ENCODE measurements at regions not wholly inside any gene's neighbourhood (a gene's known extent, or its start where the extent isn't known, plus 50 kb on each side); places are given as distances from the start of the nearest gene placed in this dataset.

- DNase-seq, result no peak
Observed at GRCh38 chr18:55120896-55121295, 161.6 kb upstream of the CCDC68 start.

GRCh38 chr18:55119434-55119833 lies 160.2 kb upstream of the CCDC68 start:
- DNase-seq, result no peak

- no peak for DNase-seq
Observed at GRCh38 chr18:55119016-55119415, 159.8 kb upstream of the CCDC68 start.

- no peak for DNase-seq
Observed at GRCh38 chr18:55116863-55117262, 157.6 kb upstream of the CCDC68 start.

GRCh38 chr18:55115606-55116005 lies 156.3 kb upstream of the CCDC68 start:
- no peak for DNase-seq

DNA sequence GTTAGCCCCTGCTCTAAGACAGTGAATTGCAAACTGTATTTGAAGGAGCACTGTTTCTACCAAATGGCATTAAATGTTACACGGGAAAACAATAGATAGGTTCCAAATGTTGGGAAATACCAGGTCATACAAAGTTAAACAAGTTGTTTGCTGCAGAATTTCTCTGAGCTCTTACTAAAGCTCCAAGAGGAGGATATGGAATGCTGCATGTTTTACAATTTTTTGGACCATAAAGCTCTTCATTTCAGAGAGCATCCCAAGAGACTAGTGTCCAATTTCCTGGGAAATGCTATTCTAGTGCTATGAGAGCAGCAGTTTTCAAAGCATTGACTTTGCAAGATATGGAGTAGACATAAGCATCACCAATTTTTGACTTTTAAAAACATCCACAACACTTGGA lies 155.6 kb upstream of the CCDC68 start:
- no peak for DNase-seq

DNA sequence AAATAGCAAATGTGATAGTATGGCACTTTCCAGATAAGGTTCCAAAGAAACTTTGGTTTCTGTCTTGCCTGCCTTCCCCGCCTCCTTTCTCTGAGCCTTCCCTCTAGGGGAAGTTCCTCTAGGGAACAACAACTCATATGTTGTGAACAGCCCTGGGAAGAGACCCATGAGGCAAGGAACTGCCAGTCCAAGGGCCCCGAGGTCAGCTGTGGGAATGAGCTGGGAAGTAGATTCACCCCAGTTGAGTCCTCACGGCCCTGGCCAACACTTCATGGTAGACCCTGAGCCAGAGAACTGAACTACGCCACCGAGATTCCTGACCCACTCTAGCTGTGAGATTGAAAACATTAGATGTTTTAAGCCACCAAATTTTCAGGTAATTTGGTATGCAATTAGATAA lies 154.5 kb upstream of the CCDC68 start:
- DNase-seq, result no peak

GRCh38 chr18:55111271-55111670 lies 152.0 kb upstream of the CCDC68 start:
- DNase-seq, result no peak

DNA sequence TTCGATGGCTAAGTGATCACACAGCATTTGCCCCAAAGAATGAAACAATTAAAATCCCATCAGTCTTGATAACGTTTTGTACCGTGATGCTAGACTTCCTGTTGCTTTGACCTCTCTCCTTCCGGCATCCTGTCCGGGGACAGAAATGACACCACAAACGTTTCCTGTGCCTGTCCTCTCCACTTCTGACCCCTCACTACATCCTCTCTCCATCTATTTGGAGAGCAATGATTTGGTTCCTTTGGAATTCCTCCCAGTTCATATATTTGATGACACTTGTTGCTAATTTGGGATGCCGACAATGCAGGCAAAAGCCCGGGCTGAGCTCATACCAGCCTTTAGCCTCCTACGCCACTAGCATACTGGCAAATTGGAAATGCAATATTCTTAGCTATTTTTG lies 151.2 kb upstream of the CCDC68 start:
- DNase-seq, result peak; percentile 31 to 45

DNA sequence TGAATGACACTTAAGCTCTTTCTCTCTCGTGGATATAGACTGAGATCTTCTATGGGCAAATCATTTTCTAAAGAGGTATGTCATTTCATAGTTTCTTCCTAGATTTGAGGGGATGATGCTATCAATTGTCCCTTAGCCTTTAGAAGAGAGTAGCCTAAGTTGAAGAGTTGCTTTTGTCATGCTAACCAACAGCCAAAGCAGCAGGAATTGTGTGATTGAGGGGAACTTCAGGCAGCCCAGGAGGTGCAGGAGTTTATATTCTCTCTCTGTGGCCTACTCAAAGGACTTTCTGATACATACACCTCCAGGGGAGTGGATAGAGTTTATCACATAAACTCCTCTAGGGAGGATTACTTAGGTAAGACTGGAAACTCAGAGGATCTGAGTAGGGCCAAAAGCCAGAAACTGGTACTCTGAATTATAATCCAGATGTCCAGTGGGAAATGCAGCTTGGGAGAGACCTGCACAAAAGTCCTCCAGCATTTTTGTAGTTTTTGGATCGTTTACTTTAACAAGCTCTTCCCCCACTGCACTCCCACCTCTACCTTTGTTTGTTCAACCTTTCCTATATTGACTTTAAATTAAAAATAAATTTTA lies 150.7 kb upstream of the CCDC68 start:
- DNase-seq, result no peak

- DNase-seq, result no peak
Observed at GRCh38 chr18:55106906-55107305, 147.6 kb upstream of the CCDC68 start.

- DNase-seq, result no peak
Observed at GRCh38 chr18:55106466-55106865, 147.2 kb upstream of the CCDC68 start.

DNA sequence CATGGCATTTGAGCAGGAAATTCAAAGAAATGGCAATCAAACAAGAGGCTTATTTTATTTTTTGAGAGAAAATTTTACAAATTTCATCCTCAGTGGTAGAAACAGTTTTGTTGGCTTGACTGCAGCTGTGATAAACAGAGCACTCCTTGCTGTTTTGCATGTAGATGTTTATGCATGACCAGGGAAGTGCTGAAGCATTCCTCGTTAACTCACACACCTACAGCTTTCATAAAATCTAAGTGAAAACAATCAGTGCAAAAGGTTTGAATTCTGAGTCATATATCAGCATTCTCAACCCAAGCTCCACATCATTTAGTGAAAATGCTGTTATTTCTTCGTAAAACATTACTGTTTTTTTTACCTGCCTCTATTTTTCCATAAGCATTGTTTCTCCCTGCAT lies 146.6 kb upstream of the CCDC68 start:
- DNase-seq, result no peak

DNA sequence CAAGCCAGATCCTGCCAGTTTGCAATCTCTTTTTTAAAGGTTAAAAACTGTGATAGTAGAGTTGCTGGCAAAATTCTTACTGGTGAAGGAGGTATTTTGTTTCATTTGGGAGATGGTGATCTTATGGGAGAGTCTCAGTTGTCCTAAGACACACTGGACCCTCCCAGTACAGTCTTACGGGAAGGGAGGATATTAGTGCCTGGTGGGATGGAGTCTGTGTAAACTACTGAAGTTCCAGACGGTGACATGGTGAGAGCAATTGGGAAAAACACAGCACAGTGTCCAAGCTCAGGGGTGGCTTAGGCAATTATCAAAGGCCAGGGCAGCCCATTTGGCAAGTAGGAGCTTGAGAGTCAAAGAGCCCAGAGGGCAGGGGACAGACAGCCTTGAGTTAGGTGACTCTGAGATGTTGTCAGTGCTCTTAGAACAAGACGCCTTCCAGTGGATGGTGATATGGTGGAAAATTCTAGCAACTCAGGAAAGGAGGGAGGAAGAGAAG lies 143.7 kb upstream of the CCDC68 start:
- DNase-seq, result no peak

- no peak for DNase-seq
Observed at GRCh38 chr18:55102501-55102900, 143.2 kb upstream of the CCDC68 start.

- no peak for DNase-seq
Observed at GRCh38 chr18:55101458-55101824, 142.2 kb upstream of the CCDC68 start.

GRCh38 chr18:55100817-55101457 lies 141.7 kb upstream of the CCDC68 start:
- no peak for DNase-seq

DNA sequence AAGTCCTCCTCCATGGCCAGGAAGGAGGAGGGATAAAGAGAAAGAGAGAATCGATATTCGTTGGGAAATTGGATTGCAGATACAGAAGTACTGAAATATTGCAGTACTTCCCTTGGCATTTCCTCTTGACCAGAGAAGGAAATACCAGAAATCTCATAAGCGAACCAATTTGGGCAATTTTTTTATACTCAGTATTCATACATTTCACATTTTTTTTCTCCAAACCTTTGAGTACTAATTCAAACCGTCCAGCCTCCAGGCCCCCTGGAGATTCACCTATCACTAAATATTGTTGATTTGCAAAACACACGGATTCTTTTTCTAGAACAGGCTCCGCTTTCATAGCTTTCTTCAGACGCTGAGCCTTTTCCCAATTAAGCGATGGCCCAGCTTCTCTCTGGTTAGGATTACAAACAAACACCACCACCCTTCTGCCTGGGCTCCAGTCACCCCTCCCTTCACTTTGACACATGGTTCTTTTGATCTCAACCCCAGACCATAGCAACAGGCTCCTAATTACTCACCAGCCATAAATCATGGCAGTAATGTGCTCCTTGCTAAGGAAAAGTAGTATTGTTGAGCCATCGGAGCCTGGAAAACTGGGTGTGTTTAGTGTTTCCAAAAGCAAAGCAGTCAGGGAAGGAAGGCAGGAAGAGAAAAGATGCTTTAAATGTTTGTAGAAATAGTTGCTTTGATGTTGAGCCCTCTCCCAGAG lies 138.4 kb upstream of the CCDC68 start:
- no peak for DNase-seq

DNA sequence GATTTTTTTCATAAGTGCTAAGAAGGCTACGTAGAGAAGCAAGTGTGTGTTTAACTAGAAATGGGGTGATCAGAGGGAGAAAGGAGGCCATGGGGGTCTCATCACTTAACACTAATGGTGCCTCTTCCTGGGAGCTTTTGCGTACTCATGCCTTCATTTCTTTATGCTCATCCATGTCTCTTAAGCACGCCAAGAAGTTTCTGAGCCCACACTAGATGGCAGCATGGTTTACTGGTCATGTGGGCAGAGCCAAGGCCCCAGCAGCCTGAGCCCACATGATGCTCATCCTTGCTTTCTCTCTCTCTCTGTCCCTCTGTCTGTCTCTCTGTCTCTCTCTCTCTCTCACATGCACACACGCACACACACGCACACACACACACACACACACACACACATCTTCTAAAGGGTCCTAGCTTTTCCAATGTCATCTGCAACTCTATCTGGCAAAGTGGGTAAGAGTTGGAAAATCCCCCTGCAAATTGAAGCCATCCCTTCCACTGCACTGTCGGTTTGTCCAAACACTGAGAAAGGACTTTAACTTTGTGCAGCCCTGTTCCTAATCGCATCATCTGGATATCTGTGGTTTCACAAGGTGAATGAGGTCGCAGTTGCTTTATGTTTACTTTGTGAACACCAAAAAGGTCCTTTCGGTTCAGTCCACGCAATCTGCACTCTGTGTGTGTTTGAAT lies 137.1 kb upstream of the CCDC68 start:
- no peak for DNase-seq

DNA sequence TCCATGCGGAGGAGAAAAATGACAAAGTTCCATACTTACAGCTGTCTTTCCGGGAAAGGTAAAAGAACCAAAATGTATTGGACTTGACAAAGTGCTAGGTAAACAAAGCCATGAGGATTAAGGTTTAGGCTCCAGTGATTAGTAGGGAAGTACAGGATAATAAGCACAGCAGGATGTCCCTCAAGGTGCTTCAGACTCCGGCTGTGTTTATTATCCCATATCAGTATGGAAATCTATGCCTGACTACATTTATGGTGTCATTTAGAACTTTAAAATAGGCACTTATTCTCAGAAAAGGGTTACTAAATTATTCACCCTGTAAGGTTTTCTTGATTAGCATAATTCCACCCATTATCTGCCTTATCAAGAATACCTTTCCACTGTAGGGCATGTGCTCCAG lies 136.3 kb upstream of the CCDC68 start:
- no peak for DNase-seq

GRCh38 chr18:55093808-55094207 lies 134.5 kb upstream of the CCDC68 start:
- no peak for DNase-seq

DNA sequence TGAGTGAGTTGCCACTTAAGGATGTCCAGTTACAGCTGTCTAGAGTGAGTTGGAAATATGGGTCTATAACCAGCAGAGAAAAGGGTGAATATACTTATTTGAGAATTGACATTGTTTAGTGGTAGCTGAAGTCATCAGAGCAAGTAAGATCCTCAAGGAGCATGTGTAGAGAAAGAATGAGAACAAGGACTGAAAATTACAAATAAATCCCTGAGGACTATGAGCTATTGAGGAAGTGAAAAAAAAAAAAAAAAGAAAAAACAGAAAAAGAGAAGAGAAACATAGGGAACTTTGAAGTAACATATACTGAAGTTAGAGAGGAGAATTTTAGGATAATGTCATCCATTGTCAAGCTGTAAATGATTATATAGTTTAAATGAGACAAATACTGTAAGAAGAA lies 134.0 kb upstream of the CCDC68 start:
- no peak for DNase-seq

DNA sequence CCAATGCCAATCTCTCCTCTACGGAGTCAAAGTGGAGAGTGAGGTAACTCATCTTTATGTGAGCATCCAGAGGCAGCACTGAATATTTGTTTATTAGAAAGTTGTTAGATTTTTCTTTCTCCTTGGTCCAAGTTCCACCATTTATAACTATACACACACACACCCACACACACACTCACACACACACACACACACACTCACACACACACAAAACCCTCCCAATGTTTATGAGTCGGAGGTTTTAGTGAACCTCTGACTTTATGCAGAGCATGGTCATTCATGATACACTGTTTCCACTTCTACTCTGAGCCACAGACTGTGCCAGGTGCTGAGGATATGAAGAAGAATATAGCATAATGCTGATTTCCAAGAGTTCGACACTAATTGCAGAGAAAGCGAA lies 132.9 kb upstream of the CCDC68 start:
- no peak for DNase-seq

Measured in right lung (tissue), 2 donors.